ENCODE measurements at regions not wholly inside any gene's neighbourhood (a gene's known extent, or its start where the extent isn't known, plus 50 kb on each side); places are given as distances from the start of the nearest gene placed in this dataset.

- H3K27ac ChIP-seq (ENCODE audit: extremely low read depth, low read depth, low read length) = no peak overlapping the region
- no peak overlapping the region for H3K4me3 ChIP-seq
- POLR2A ChIA-PET = no interaction called here
- no peak overlapping the region for H2AFZ ChIP-seq (ENCODE audit: low read depth, low read length)
- ATAC-seq (no peak), DNase-seq (ENCODE audit: extremely low read depth in 1 of 4, low spot score in 3 of 4) (no peak), FAIRE-seq (no peak)
- no peaks in the 10 kb centered on the region for H3K9me1 ChIP-seq (ENCODE audit: control insufficient read depth, insufficient read depth, low read length)
- no peaks in the 10 kb centered on the region for H3K9me3 ChIP-seq (replicated peaks; ENCODE audit: control insufficient read depth, insufficient read depth, low read depth, low read length)
- in situ Hi-C loops (cut with MboI) (no loop called here), intact Hi-C loops (cut with micrococcal nuclease) (no loop called here)
- 0% methylated on average over 2 of the region's 2 CpGs for WGBS (ENCODE audit: insufficient coverage, low coverage, missing lambda C conversion rate)
- CTCF ChIA-PET (ENCODE audit: low intra/inter-chr PET ratio) = no interaction called here
- no TSS peak for BruUV-seq (replicated peaks)
- H3K79me2 ChIP-seq (ENCODE audit: control insufficient read depth, insufficient read depth, low read length) = no peaks in the 10 kb centered on the region
- no peak overlapping the region for H3K4me2 ChIP-seq (ENCODE audit: insufficient read depth, low read length)
- no peaks in the 10 kb centered on the region for H3K27me3 ChIP-seq (ENCODE audit: control insufficient read depth in 2 of 2, insufficient read depth in 2 of 2, low read length in 2 of 2)
- no peaks in the 10 kb centered on the region for H4K20me1 ChIP-seq (replicated peaks; ENCODE audit: control insufficient read depth, insufficient read depth, low read length)
- no peaks in the 10 kb centered on the region for H3K4me1 ChIP-seq (replicated peaks in 1 of 2; ENCODE audit: control insufficient read depth in 2 of 2, insufficient read depth in 2 of 2, low read length in 2 of 2)
- TF ChIP-seq ZNF561 (CRISPR knock-in tag; conservative IDR thresholded peaks at IDR 0.05) (no peak), ARID4B (CRISPR knock-in tag; IDR thresholded peaks at IDR 0.05) (no peak), NFE2L1 (tag; IDR thresholded peaks at IDR 0.05; ENCODE audit: borderline replicate concordance, low read depth) (no peak), POLR2AphosphoS2 (IDR thresholded peaks at IDR 0.05; ENCODE audit: low read length) (no peak), FIP1L1 (IDR thresholded peaks at IDR 0.05; ENCODE audit: low read depth, low read length, poor library complexity, severe bottlenecking) (no peak), EP300 (IDR thresholded peaks at IDR 0.05; ENCODE audit: low read length) (no peak), FOXP1 (CRISPR knock-in tag; IDR thresholded peaks at IDR 0.05) (no peak)
- no peaks in the 10 kb centered on the region for H3K36me3 ChIP-seq (ENCODE audit: control insufficient read depth, insufficient read depth, low read length)
- no peak overlapping the region for H3K9ac ChIP-seq (ENCODE audit: insufficient read depth in 1 of 2, low read depth in 2 of 2, low read length in 2 of 2)
Measured at GRCh38 chr2:139876321-139876720, 1096.1 kb upstream of the NXPH2 start.
